Endothelial cell of umbilical vein (primary cell): ENCODE measurements at regions not wholly inside any gene's neighbourhood (a gene's known extent, or its start where the extent isn't known, plus 50 kb on each side); places are given as distances from the start of the nearest gene placed in this dataset.

Experiments
- EZH2 ChIP-seq: IDR thresholded peaks from 2 replicates; pipeline ENCODE4 v1.6.1; 2012; ENCODE audit warnings: borderline replicate concordance, low read depth, mild to moderate bottlenecking, moderate library complexity, low read length, inconsistent platforms; ENCODE audit not compliant: severe bottlenecking
- FOS ChIP-seq: IDR thresholded peaks from 2 replicates; pipeline ENCODE4 v1.6.1; 2011; ENCODE audit warnings: mild to moderate bottlenecking, low read length, moderate library complexity, borderline replicate concordance; ENCODE audit not compliant: insufficient read depth
- GATA2 ChIP-seq: IDR thresholded peaks from 2 replicates; pipeline ENCODE4 v1.7.0; 2011; ENCODE audit warnings: low read depth, mild to moderate bottlenecking, moderate library complexity, mixed read lengths, low read length; ENCODE audit not compliant: insufficient read length, insufficient read depth
- POLR2A ChIP-seq: IDR thresholded peaks from 2 replicates; pipeline ENCODE4 v1.6.1; 2012; ENCODE audit warnings: low read depth, mild to moderate bottlenecking, control low read depth, low read length
- TF ChIP-seq, protein P1 (sequence below), 2 donors: IDR thresholded peaks; 1 replicate in 1 of 2; 2 replicates in 1 of 2; pipeline ENCODE4 v1.5.1; 2011; ENCODE audit warnings: low read length in 2 of 2, mild to moderate bottlenecking in 2 of 2, moderate library complexity in 2 of 2, control low read depth in 1 of 2, inconsistent platforms in 1 of 2, low read depth in 1 of 2; ENCODE audit not compliant: insufficient read depth in 1 of 2; ENCODE audit errors: extremely low read depth in 1 of 2
- TF ChIP-seq, protein P2 (sequence below): IDR thresholded peaks from 2 replicates; pipeline ENCODE4 v1.6.1; 2011; ENCODE audit not compliant: insufficient read depth, insufficient read length

DNA sequence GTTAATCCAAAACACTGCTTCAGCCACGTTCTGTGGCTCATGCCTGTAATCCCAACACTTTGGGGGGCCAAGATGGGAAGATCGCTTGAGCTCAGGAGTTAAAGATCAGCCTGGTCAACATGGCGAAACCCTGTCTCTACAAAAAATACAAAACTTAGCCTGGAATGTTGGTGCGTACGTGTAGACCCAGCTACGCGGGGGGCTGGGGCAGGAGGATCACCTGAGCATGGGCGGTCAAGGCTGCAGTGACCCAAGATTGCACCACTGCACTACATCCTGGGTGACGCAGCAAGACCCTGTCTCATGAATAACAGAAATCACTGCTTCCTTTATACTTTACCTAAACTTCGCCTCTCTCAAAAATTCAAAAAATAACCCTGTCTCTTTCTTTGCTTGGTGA, 1325.0 kb upstream of the CADM2 start:
- TF ChIP-seq EZH2 (no peak), FOS (no peak), GATA2 (no peak), POLR2A (no peak)
- TF ChIP-seq, protein P1, sequence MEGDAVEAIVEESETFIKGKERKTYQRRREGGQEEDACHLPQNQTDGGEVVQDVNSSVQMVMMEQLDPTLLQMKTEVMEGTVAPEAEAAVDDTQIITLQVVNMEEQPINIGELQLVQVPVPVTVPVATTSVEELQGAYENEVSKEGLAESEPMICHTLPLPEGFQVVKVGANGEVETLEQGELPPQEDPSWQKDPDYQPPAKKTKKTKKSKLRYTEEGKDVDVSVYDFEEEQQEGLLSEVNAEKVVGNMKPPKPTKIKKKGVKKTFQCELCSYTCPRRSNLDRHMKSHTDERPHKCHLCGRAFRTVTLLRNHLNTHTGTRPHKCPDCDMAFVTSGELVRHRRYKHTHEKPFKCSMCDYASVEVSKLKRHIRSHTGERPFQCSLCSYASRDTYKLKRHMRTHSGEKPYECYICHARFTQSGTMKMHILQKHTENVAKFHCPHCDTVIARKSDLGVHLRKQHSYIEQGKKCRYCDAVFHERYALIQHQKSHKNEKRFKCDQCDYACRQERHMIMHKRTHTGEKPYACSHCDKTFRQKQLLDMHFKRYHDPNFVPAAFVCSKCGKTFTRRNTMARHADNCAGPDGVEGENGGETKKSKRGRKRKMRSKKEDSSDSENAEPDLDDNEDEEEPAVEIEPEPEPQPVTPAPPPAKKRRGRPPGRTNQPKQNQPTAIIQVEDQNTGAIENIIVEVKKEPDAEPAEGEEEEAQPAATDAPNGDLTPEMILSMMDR (IDR thresholded peaks at IDR 0.05; ENCODE audit: extremely low read depth in 1 of 2, insufficient read depth in 1 of 2, low read depth in 1 of 2, low read length in 2 of 2), result no peak
- TF ChIP-seq, protein P2, sequence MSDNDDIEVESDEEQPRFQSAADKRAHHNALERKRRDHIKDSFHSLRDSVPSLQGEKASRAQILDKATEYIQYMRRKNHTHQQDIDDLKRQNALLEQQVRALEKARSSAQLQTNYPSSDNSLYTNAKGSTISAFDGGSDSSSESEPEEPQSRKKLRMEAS, result no peak
